ENCODE measurements at regions not wholly inside any gene's neighbourhood (a gene's known extent, or its start where the extent isn't known, plus 50 kb on each side); places are given as distances from the start of the nearest gene placed in this dataset.

GRCh38 chr3:23000371-23000770 lies 202.8 kb upstream of the UBE2E2 start:
- TF ChIP-seq POLR2A (IDR thresholded peaks at IDR 0.05), result no peak
- TF ChIP-seq CTCF (IDR thresholded peaks at IDR 0.05), result no peak
- TF ChIP-seq EP300 (IDR thresholded peaks at IDR 0.05), result no peak
